GM12878 (cell line): ENCODE measurements at regions not wholly inside any gene's neighbourhood (a gene's known extent, or its start where the extent isn't known, plus 50 kb on each side); places are given as distances from the start of the nearest gene placed in this dataset.

Source experiments
- ATAC-seq: fragments of 200-7000 bp; cut with Tn5 transposase; 3 replicates; pipeline ENCODE4 v1.9.1; 2020; ENCODE audit warnings: mild to moderate bottlenecking, moderate library complexity
- BruUV-seq: library from RNA; stranded (reverse); fragments of 400-500 nt; replicated peaks from 2 replicates; lab custom pipeline; 2021; lab: Mats Ljungman, UMichigan
- CTCF ChIA-PET: fragments of 300-600 bp; sonication (Branson Sonifier 250); formaldehyde crosslinking; extraction: SDS; loops from one replicate; lab custom pipeline; 2021; ENCODE audit warnings: inconsistent platforms; lab: Yijun Ruan, JAX
- POLR2A ChIA-PET: fragments of 350-600 bp; formaldehyde crosslinking; extraction: SDS; loops from one replicate; lab custom pipeline; 2021; ENCODE audit warnings: inconsistent platforms; lab: Charles Lee
- RAD21 ChIA-PET: fragments of 300-600 bp; sonication (Branson Sonifier 250); formaldehyde crosslinking; loops from one replicate; lab custom pipeline; 2023; ENCODE audit warnings: antibody characterized with exemption; ENCODE audit not compliant: unreplicated experiment; lab: Charles Lee
- SMC1A ChIA-PET: fragments of 300-600 bp; sonication (Branson Sonifier 250); formaldehyde crosslinking; loops from one replicate; lab custom pipeline; 2023; ENCODE audit not compliant: unreplicated experiment, uncharacterized antibody; lab: Charles Lee
- DNase-seq: peaks from one replicate; pipeline ENCODE4 v3.0.0-alpha.2; 2011; ENCODE audit warnings: low read depth, low spot score
- FAIRE-seq: peaks from 3 replicates; lab custom pipeline; 2011; peaks lifted over from hg19 to GRCh38; lab: Jason Lieb, UNC
- H2AFZ ChIP-seq: 2 replicates; pipeline ENCODE4 v1.6.0; 2011; ENCODE audit warnings: low read depth, low read length, control low read depth; ENCODE audit not compliant: control insufficient read depth
- H3K27ac ChIP-seq: 2 replicates; pipeline ENCODE4 v1.5.1; 2011; ENCODE audit warnings: control low read depth; ENCODE audit not compliant: control insufficient read depth, insufficient read depth
- H3K27me3 ChIP-seq, 2 experiments: replicated peaks in 1 of 2; 2 replicates each; pipeline versions ENCODE4 v1.6.0 to v1.6.1; 2011; ENCODE audit warnings: low read length in 1 of 2; ENCODE audit not compliant: control insufficient read depth in 2 of 2, insufficient read depth in 2 of 2
- H3K36me3 ChIP-seq, 2 experiments: 2 replicates each; pipeline ENCODE4 v1.5.1; 2011; ENCODE audit warnings: low read length in 1 of 2; ENCODE audit not compliant: control insufficient read depth in 2 of 2, insufficient read depth in 2 of 2
- H3K4me1 ChIP-seq: 2 replicates; pipeline ENCODE4 v1.6.1; 2011; ENCODE audit warnings: mild to moderate bottlenecking, low read length, moderate library complexity, mixed read lengths; ENCODE audit not compliant: control insufficient read depth, insufficient read depth
- H3K4me2 ChIP-seq: 2 replicates; pipeline ENCODE4 v1.6.0; 2011; ENCODE audit warnings: control low read depth; ENCODE audit not compliant: control insufficient read depth, insufficient read depth
- H3K4me3 ChIP-seq: fragments of 200-600 bp; sonication (generic); 2 replicates; pipeline ENCODE4 v1.5.1; 2016
- H3K79me2 ChIP-seq: 2 replicates; pipeline ENCODE4 v1.6.0; 2011; ENCODE audit warnings: low read length; ENCODE audit not compliant: control insufficient read depth, insufficient read depth
- H3K9ac ChIP-seq: 2 replicates; pipeline ENCODE4 v1.8.0; 2011; ENCODE audit warnings: low read length, control low read depth, mixed read lengths; ENCODE audit not compliant: control insufficient read depth, insufficient read depth
- H3K9me3 ChIP-seq: replicated peaks from 3 replicates; pipeline ENCODE4 v1.5.1; 2011; ENCODE audit warnings: mild to moderate bottlenecking, low read length; ENCODE audit not compliant: control insufficient read depth, insufficient read depth
- H4K20me1 ChIP-seq: 2 replicates; pipeline ENCODE4 v1.6.0; 2011; ENCODE audit not compliant: control insufficient read depth, insufficient read depth
- CBX3 ChIP-seq: fragments of 200-600 bp; sonication (generic); IDR thresholded peaks from 2 replicates; pipeline ENCODE4 v1.6.1; 2016; ENCODE audit warnings: low read depth, borderline replicate concordance
- E4F1 ChIP-seq: fragments of 450-650 bp; IDR thresholded peaks from 2 replicates; pipeline ENCODE4 v1.6.1; 2018; ENCODE audit warnings: borderline replicate concordance, mild to moderate bottlenecking; ENCODE audit not compliant: partially characterized antibody
- NFXL1 ChIP-seq: fragments of 450-650 bp; IDR thresholded peaks from 2 replicates; pipeline ENCODE4 v1.6.1; 2017; ENCODE audit warnings: antibody characterized with exemption, mild to moderate bottlenecking, borderline replicate concordance
- RELB ChIP-seq: fragments of 450-650 bp; IDR thresholded peaks from 2 replicates; pipeline ENCODE4 v1.6.1; 2017; ENCODE audit warnings: low read depth, mild to moderate bottlenecking, moderate library complexity
- SREBF1 ChIP-seq: IDR thresholded peaks from 2 replicates; pipeline ENCODE4 v1.6.1; 2012; ENCODE audit warnings: mild to moderate bottlenecking, low read length
- ZNF217 ChIP-seq: fragments of 450-650 bp; IDR thresholded peaks from 2 replicates; pipeline ENCODE4 v1.6.1; 2017; ENCODE audit warnings: antibody characterized with exemption, mild to moderate bottlenecking
- WGBS: methylation state at CpG from one replicate; pipeline ENCODE4 v1.1.6; 2016; ENCODE audit warnings: low lambda C conversion rate; ENCODE audit not compliant: insufficient replicate concordance, insufficient coverage; ENCODE audit errors: missing lambda C conversion rate; 5-methylcytosine and 5-hydroxymethylcytosine counted together
- in situ Hi-C: fragments of 300-500 bp; cut with MboI; formaldehyde crosslinking; loops from 9 replicates; pipeline ENCODE4 v1.14.3; 2018; ENCODE audit warnings: mixed read lengths
- intact Hi-C: fragments of 100-400 bp; cut with micrococcal nuclease; formaldehyde crosslinking; loops from one replicate; pipeline ENCODE4 v1.14.2; 2022; ENCODE audit not compliant: unreplicated experiment
- TF ChIP-seq, protein P1 (sequence below): fragments of 150-350 bp; IDR thresholded peaks from 2 replicates; pipeline ENCODE4 v1.6.1; 2014; ENCODE audit warnings: mild to moderate bottlenecking, low read depth, low read length

DNA sequence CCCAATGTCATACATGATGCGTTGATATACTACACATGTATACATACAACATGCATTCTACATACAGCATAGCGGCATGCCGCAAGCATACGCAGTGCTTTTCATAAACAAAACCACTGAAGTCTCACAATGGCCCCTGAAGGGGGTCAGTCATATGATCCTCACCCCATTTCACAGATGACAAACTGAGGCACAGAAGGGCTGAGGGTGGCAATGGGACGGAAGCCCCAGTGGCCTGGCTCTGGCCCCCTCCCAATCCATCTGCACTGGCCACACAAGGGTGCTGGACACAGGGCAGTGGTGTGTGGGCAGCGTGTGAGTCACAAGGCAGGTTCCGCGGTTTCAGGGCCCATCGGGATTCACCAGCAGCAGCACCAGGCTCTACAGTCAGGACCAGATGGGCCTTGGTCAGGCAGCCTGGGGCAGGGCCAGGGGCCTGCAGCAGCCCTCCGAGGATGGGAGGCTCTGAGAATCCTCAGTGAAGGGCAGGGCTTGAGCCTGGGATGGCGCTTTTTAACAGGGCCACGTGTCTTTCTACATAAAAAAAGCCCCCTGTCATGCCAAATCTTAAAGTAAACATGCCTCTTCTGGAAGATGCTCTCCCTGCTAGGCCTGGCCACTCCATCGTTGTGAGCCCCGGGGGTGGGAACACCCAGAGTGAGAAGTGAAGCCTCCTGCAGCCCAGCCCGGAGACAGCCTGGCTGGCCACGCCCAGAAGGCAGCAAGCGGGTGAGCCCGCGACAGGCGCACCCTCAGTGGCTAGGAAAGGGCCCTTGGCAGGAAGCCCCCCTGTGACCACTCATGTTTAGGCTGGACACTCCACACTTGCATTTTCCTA, 206.5 kb downstream of the CTTN start:
- ChIA-PET POLR2A (no interaction called here), CTCF (no interaction called here), RAD21 (no interaction called here), SMC1A (no interaction called here)
- FAIRE-seq (no peak), DNase-seq (no peak), ATAC-seq (no peak)
- intact Hi-C loops = no loop called here
- no peak overlapping the region for H3K27ac ChIP-seq
- no peak overlapping the region for H3K4me2 ChIP-seq
- peaks cover 0 to 2% of the 10 kb centered on the region in 2 experiments; a peak in 1 of 4 replicates for H3K27me3 ChIP-seq
- TF ChIP-seq NFXL1 (no peak), SREBF1 (no peak), E4F1 (no peak)
- H3K9ac ChIP-seq = no peak overlapping the region
- no peaks in the 10 kb centered on the region for H3K79me2 ChIP-seq
- no TSS peak for BruUV-seq
- in situ Hi-C loops = no loop called here
- whole genome bisulfite sequencing = 58% methylated on average over 20 of the region's 20 CpGs
- H3K4me1 ChIP-seq = no peaks in the 10 kb centered on the region
- H3K36me3 ChIP-seq = no peaks in the 10 kb centered on the region
- H3K9me3 ChIP-seq = no peaks in the 10 kb centered on the region
- H4K20me1 ChIP-seq = no peaks in the 10 kb centered on the region
- H2AFZ ChIP-seq = no peak overlapping the region
- no peak overlapping the region for H3K4me3 ChIP-seq

GRCh38 chr11:70605468-70605815, 207.1 kb downstream of the CTTN start:
- no peak overlapping the region for H3K4me2 ChIP-seq
- FAIRE-seq (no peak), DNase-seq (no peak), ATAC-seq (no peak)
- intact Hi-C loops = no loop called here
- H3K9ac ChIP-seq = no peak overlapping the region
- ChIA-PET RAD21 (no interaction called here), SMC1A (no interaction called here), CTCF (no interaction called here), POLR2A (no interaction called here)
- H3K4me3 ChIP-seq = no peak overlapping the region
- no peaks in the 10 kb centered on the region for H3K9me3 ChIP-seq
- 34% methylated on average over 14 of the region's 14 CpGs for WGBS
- H3K4me1 ChIP-seq = no peaks in the 10 kb centered on the region
- in situ Hi-C loops = no loop called here
- no peaks in the 10 kb centered on the region for H3K36me3 ChIP-seq
- no peak overlapping the region for H3K27ac ChIP-seq
- no TSS peak for BruUV-seq
- no peaks in the 10 kb centered on the region for H3K79me2 ChIP-seq
- H4K20me1 ChIP-seq = no peaks in the 10 kb centered on the region
- H3K27me3 ChIP-seq = peaks cover 0 to 2% of the 10 kb centered on the region in 2 experiments; a peak in 1 of 4 replicates
- no peak overlapping the region for H2AFZ ChIP-seq
- TF ChIP-seq, protein P1, sequence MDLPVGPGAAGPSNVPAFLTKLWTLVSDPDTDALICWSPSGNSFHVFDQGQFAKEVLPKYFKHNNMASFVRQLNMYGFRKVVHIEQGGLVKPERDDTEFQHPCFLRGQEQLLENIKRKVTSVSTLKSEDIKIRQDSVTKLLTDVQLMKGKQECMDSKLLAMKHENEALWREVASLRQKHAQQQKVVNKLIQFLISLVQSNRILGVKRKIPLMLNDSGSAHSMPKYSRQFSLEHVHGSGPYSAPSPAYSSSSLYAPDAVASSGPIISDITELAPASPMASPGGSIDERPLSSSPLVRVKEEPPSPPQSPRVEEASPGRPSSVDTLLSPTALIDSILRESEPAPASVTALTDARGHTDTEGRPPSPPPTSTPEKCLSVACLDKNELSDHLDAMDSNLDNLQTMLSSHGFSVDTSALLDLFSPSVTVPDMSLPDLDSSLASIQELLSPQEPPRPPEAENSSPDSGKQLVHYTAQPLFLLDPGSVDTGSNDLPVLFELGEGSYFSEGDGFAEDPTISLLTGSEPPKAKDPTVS = no peak
- TF ChIP-seq ZNF217 (no peak), RELB (no peak), CBX3 (no peak)
